NCI-H446 treated with DMSO at 0.1 percent for 48 hours (cell line): ENCODE measurements at regions not wholly inside any gene's neighbourhood (a gene's known extent, or its start where the extent isn't known, plus 50 kb on each side); places are given as distances from the start of the nearest gene placed in this dataset.
"Not testable (repeated sequence)": the region's sequence is repeated elsewhere in the genome, so short reads cannot be mapped to it uniquely, and the experiment has no call there.

Experiments
- DNase-seq: peaks from one replicate; lab custom pipeline; 2025; lab: John Stamatoyannopoulos, UW

DNA sequence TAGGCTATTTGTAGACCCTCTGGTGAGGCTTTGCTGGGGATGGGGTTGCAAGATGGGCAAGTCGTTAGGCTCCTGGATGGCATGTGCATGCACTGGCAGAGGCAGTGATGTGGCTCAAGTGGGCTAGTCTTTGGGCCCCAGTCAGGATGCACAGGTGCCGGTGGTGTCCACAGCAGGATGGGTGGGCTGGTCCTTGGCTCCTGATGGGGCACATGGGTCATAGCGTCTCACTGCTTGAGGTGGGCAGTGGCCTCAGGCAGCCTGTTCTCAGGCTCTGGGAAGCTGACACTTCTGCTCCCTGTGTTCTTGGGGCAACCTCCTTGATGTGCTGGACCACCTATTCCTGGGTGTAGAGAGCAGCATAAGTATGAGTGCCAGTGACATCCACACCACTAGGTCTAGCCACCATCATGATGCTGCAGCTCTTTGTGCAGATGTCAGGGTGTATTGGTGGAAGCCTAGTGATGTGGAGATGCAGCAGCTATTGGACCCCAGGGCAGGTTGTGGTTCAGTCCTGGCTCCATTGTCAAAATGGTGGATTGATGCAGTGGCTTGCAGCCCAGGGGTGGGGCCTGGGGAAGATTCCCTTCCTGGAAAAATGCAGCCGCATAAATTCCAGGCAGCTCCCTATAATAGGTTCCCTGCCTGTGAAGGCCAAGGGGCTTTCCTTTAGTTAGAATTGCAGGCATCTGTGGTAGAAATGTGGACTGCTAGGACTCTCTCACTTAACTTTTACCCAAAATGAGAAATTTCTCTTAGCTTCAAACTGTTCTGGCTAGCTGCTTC lies 742.5 kb upstream of the MDGA2 start:
- no peak for DNase-seq

DNA sequence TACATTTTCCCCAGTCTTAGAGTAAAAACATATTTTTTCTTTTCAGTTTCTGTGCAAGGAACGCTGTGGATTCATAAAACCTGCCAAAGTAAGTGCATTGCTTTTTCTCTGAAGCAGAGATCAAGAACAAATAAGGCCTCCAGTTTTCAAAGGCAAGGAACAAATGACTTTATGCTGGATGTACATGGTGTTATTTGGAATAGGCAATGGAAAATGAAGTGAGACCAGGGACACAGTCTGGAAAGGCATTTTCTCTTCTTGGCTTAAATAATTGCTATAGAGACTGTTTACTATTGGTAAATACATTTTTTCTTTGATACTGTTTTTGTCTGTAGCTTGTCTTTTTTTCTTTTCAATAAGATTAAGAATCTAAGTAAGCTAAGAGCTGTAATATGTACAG lies 725.9 kb upstream of the MDGA2 start:
- no peak for DNase-seq

DNA sequence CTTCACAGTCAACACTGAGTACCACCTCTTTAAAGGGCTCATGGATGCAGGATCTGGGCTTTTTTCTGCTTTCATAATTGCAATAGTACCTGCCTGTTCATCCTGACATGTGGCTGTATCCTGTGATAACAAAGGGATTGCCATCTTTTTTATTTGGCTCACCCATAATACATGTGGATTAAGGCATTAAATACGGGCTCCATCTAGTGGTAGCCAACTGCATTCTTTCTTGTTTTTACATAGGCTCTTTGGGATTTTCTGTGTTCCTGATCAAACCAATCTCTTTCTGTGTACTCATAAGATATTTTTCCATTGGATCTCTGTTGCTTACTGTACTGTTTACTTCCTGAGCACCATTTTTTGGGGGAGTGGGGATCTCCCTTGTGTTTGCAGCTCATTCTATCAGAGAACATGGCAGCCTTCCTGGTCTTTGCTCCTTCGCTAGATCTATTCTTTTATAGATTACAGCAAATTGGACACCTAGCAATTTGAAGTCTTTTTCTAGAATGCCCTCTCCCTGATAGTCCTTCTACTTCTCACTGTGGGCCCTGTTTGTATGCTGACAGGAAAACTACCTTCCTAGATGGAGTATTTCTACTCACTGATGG lies 723.4 kb upstream of the MDGA2 start:
- peak; percentile 39 for DNase-seq

DNA sequence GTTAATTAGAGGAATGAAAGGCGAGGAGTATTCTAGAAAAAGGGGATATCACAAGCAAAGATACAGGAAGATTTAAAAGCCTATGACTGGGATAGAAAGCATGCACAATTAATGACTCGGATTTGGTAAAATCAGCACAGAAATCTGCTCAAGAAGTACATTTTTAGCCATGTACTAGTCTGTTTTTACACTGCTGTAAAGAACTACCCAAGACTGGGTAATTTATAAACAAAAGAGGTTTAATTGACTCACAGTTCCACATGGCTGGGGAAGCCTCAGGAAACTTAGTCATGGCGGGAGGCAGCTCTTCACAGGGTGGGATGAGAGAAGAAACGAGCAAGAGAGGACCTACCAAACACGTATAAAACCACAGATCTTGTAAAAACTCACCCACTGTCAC lies 716.3 kb upstream of the MDGA2 start:
- no peak for DNase-seq

DNA sequence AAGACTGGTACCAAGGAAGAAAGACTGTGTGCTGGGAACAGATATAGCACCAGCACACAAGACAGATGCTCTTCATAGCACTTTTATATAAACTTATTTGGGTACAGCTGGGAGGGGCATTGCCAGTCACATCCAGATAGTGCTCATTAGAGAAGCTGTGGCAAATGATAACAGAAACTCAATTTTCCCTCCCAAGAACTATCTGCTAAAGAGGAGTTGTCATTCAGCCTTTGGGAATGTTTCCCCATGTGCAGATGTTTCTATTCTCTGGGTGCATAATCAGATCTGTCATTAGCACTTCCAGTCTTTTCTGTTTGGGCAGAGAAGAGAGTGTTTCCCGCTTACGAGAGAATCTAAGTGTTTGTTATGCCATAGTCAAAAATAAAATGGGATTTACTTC lies 714.9 kb upstream of the MDGA2 start:
- no peak for DNase-seq

DNA sequence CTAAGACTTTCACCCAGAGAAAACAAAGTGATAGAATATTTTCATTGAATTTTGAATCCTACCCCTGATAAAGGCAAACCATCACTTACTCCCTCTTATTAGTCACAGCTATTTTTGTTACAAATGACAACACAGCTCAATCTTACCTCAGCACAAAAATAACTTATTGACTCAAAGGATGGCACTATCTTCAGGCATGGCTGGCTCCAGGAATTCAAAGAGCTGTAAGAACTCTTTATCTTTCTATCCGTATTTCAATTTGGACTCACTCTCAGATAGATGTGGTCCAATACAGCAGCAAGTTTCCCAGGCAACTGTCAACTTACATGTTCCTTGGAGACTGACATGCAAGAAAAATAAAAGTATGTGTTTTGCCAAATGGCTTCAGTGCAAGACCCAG lies 709.4 kb upstream of the MDGA2 start:
- DNase-seq = no peak

DNA sequence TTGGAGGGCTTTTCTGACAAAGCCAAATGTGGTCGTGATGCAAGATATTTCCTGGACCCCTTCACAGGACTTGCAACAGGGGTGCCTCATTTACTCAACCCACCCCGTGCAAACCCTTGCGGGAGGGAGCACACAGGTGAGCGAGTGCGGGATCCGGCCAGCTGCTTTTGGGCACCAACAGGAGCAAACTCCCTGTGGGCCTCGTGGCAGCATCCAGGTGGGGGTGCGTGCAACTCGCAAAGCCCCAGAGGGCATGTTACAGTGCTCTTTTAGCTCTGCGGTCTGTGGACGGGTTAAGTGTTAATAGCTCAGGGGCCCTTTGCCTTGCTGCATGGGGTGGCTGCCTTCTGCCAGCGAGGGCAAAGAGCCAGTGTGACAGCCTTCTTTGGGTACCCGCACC lies 707.6 kb upstream of the MDGA2 start:
- no peak for DNase-seq

DNA sequence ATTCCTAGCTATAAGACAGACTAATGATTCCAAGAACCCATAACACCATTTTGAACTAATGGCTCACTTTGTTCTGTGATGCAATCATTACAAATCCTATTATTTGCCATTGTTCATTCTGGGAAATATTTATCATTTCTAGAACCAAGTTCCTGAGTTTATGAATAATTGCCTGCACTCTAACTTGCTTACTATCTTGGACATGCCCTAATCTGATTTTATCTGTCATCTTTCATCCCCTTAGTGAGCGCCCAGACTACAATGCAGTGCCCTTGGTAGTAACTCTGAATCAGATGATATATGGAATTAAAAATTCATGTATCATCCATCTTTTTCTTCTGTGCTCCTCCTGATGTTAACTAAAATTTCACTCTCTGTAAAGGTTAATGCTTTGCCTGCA lies 703.1 kb upstream of the MDGA2 start:
- no peak for DNase-seq

DNA sequence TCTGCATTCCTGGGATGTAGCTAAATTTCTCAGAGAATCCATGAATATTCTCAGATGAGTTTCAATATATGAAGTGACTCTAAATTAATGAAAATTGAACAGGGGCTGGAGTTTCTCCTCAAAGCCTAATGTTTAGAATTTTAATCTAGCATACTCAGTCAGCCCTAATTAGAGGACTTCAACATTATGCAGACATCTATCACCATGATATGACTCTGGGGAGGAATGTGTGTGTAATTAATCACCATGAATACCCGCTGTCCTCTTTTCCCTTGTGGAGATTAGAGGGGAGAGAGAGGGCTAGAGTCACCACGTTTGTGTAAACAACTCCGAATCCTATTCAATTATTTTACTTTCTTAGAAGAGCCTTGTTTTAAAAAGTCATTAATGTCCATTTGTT lies 698.6 kb upstream of the MDGA2 start:
- no peak for DNase-seq

DNA sequence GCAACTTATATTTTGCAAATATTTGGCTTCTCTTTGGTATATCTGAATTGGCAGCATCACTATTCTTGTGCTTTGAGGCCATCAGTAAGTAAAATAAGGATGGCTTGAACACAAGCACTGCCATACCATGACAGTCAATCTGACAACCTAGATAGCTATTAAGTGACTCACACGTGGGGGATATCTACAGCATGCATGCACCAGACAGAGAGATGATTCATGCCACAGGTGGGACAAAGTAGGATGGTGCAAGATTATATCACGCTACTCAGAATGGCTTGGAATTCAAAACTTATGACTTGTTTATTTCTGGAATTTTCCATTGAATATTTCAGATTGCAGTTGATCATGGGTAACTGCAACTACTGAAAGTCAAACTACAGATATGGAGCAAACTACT lies 675.6 kb upstream of the MDGA2 start:
- DNase-seq = no peak

DNA sequence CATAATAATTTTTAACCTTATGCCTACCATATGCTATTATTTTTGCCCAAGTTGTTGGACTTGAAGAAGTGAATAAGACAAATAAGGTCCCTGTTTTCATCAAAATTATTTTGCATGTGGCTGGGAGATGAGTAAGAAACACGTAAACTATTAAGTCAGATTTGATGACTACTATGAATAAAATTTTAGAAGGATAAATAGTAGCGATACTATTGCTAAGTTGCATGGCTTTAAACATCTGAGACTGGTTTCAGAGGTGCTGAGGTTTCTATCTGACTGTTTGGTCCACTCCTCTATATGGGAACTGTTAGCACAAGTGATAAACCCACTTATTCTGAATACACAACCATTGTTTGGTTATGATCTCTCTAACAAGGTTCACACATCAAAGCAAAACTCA lies 674.3 kb upstream of the MDGA2 start:
- no peak for DNase-seq

DNA sequence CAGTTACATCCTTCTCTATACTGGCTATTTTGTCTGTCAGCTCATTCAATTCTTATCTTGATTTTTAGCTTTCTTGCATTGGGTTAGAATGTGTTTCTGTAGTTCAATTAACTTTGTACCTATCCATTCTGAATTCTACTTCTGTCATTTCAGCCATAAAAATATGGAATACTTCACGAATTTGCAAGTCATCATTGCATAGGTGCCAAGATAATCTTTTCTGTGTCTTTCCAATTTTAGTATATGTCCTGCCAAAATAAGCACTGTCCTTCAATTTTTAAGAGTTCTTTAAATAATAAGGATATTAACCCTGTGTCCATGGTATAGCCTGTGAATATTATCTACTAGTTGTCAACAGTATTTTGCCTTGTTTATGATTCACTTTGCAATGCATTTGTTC lies 665.7 kb upstream of the MDGA2 start:
- no peak for DNase-seq

DNA sequence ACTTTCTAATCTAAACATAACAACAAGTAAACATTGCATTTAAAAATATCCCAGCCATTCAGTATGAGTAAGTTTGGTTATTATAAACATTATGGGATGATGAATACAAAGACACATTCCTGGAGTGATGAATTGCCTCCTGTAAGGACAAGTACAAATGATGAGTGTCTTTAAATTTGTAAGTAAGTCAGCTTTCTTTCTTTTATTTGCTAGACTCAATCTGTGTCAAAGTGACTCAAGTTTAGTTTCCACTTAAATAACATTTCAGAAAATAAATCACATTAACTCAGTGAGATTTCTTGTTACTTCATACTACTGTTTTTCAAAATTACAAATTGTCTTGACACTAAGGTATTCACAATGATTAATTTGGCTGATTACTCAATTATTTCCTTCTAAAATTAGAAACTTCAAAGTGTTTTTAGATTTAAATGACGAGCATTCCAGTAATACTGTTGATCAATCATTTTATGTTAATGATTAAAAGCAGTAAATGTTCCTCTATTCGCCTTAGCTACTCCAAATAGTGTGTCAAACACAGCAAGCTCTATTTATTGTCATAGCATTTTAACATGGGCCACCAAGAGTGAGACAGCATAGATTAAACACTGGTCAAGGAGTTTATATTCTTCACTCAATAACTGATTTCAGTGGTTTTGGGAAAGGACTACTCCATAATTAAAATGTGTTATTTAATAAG lies 658.0 kb upstream of the MDGA2 start:
- DNase-seq = no peak

DNA sequence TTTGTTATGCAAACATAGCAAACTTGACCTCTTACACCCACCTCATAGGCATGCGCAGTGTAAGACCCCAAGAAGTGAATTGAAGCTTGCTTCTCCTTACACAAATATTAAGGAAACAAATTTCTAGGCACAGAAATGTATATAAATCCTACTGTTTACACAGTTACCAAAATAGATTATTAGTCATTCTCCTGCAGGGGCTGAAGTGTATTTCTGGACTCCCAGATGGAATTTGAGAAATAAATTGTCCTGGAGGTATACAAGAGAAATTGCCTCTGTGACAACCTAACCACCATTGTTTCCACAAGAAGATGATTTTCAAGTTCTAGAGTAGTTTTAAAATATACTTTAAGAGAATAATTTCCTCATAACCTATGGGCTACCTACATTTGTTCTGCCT lies 656.0 kb upstream of the MDGA2 start:
- DNase-seq = no peak

DNA sequence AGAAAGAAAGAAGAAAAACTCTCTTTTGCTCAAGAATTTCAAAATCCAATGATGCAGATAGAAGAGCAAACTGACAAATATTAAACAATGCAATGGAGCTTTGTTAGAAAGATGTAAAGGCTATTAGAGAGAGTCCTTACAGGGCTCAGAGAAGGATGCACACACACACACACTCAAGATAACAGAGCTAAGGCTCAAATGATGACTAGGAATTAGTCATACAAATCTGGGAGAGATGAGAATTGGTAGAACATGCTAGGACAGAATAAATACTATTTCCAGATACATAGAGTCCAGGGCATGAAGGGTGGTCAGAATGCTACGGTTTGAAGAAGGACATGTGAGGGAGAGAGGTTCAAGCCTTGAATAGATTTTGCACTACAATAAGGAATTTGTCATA lies 650.1 kb upstream of the MDGA2 start:
- DNase-seq = no peak

DNA sequence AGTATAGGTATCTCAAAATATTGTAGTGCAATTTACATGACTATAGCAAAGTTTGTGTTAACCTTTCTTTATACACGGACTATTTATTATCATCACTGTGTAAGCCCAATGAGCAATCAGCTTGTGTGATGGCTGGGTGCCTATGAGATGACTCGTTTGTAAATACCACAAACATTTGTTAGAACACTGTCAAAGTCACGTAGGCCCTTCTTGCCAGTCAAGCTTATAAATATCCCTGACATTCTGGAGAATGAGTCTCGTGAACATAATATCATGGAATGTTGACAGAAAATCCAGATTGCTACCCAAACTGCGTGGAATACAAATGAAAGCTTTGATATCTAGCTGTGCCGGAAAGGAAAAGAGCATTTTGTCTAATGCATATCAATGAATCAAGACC lies 648.3 kb upstream of the MDGA2 start:
- no peak for DNase-seq

DNA sequence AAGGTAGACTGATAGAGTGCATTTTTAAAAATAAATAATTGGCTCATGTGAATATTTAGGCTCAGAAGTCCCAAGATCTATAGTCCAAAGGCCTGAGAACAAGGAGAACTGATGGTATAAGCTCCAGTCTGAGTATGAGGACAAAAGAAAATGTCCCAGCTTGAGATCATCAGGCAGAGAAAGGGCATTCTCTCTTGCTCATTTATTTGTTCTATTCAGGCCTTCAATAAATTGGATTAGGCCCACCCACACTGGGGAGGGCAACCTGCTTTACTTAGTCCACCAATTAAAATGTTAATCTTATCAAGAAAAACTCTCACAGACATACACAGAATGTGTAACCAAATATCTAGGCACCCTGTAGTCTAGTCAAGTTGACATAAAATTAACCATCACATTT lies 644.4 kb upstream of the MDGA2 start:
- no peak for DNase-seq

DNA sequence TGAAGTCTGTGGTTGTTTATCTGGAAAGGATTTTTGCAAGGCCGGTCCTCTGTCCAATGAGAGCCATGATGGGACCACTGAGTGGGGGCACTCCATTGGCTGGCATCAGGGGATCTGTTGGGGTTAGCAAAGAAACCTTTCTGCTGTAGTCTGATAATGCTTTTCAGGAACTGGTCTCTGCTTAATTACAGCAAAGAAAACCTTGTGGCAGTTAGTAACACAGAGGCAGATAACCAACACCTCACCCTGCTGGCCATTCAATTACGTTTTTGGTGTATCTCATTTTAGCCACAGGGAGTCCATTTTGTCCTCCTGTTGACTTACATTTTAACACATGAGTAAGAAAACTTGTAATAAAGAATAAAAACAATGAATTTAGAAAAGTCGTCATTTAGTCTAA lies 629.3 kb upstream of the MDGA2 start:
- DNase-seq = no peak

DNA sequence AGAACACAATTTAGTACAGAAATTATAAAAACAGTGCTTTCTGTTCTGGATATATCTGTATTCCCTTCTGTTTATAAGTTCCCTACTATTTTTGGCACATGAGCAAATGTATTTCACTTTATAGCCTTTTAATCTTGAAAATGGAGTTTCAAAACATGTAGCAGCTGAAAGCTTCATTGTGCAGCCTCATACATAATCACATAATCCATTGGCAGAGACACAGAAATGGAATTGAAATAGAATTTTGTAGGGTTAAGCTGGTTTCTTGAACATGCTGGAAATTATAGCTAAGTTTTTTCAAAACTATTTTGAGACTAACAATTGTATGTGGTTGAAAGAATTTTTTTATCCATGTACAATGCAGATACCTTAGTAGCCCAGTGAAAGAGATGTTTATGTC lies 614.3 kb upstream of the MDGA2 start:
- no peak for DNase-seq

DNA sequence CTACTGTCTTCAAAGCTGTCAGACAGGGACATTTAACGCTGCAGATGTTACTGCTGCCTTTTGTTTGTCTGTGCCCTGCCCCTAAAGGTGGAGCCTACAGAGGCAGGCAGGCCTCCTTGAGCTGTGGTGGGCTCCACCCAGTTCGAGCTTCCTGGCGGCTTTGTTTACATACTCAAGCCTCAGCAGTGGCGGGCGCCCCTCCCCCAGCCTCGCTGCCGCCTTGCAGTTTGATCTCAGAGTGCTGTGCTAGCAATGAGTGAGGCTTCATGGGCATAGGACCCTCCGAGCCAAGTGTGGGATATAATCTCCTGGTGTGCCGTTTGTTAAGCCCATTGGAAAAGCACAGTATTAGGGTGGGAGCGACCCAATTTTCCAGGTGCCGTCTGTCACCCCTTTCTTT lies 609.8 kb upstream of the MDGA2 start:
- not testable (repeated sequence) for DNase-seq

DNA sequence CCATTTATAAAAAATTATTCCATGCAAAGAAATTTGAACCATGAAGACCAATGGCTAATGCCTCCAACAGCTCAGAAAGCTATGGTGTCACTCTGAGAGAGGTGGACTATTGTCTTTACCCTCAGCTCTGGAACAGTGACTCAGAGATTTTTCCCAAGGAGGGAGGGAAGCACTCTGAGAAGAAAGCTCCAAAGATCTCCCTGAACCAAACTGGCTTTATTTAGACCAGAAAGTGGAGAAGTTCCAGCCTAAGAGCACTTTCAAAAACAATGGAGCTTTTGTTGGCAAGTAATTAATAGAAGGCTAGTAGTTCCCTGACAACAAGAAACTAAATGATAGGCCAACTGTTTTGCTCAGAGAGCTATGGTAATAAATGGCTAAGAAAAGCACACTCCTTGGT lies 599.9 kb upstream of the MDGA2 start:
- no peak for DNase-seq

DNA sequence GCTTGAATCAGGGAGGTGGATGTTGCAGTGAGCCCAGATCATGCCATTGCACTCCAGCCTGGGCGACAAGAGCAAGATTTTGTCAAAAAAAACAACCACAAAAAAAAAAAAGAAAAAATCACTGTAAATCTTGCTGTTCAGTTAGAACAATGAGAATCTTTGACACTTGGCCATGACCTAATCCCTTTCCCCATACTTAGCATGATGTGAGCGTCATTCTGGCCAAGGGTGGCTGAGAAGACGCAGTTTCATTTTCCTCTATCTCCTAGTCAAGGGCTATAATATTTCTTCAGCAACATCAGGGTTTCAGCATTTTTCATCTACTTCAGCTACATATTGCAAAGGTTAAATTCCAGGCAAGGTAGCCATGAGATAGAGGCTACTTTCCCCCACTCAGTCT lies 599.4 kb upstream of the MDGA2 start:
- no peak for DNase-seq

DNA sequence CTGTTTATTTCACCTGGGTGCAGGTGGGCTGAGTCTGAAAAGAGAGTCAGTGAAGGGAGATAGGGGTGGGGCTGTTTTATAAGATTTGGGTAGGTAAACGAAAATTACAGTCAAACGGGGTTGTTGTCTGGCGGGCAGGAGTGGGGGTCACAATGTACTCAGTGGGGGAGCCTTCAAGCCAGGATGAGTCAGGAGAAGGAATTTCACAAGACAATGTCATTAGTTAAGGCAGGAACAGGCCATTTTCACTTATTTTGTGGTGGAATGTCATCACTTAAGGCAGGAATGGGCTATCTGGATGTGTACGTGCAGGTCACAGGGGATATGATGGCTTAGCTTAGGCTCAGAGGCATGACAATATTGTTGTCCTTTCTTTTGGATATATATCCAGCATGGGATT lies 592.5 kb upstream of the MDGA2 start:
- not testable (repeated sequence) for DNase-seq

DNA sequence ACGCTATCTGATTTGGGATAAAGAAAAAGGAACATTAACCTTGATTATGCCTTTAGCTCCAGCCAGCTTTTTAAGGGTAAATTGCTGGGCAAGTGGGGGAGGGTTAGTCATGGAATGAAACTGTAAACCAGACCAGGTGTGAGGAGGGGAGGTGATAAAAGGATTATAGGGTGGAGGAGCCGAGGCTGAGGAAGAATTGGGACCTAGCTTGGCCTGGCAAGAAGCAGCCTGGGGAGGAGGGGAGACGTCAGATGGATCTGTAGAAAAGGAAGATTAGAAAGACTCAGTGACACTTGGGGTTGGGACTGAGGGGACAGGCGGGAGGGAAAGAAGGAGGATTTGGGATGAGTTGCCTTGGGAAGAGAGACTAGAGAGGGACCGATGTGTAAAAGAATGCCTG lies 590.8 kb upstream of the MDGA2 start:
- not testable (repeated sequence) for DNase-seq
